CD1c-positive myeloid dendritic cell (primary cell): ENCODE measurements at regions not wholly inside any gene's neighbourhood (a gene's known extent, or its start where the extent isn't known, plus 50 kb on each side); places are given as distances from the start of the nearest gene placed in this dataset.
"Not testable (repeated sequence)": the region's sequence is repeated elsewhere in the genome, so short reads cannot be mapped to it uniquely, and the experiment has no call there.

Source experiments
- DNase-seq: peaks from one replicate; pipeline ENCODE4 v3.0.0-alpha.2; 2016; ENCODE audit errors: extremely low spot score

GRCh38 chr15:87477737-87478686 is 778.5 kb downstream of the NTRK3 start:
- no peak for DNase-seq

GRCh38 chr15:87477026-87477425 is 779.5 kb downstream of the NTRK3 start:
- DNase-seq, result no peak

- DNase-seq, result no peak
Observed at GRCh38 chr15:87470923-87471322, 785.6 kb downstream of the NTRK3 start.

GRCh38 chr15:87463956-87464355 is 792.6 kb downstream of the NTRK3 start:
- DNase-seq, result not testable (repeated sequence)

- no peak for DNase-seq
Observed at GRCh38 chr15:87461631-87462030, 794.9 kb downstream of the NTRK3 start.

- no peak for DNase-seq
Observed at GRCh38 chr15:87454860-87455259, 801.7 kb downstream of the NTRK3 start.

- DNase-seq, result no peak
Observed at GRCh38 chr15:87450314-87450713, 806.2 kb downstream of the NTRK3 start.

- no peak for DNase-seq
Observed at GRCh38 chr15:87439090-87439489, 817.4 kb downstream of the NTRK3 start.

GRCh38 chr15:87433871-87434270 is 822.7 kb downstream of the NTRK3 start:
- DNase-seq, result no peak

GRCh38 chr15:87429754-87430153 is 826.8 kb downstream of the NTRK3 start:
- no peak for DNase-seq

GRCh38 chr15:87420017-87420416 is 836.5 kb downstream of the NTRK3 start:
- no peak for DNase-seq

- DNase-seq, result no peak
Observed at GRCh38 chr15:87419344-87419743, 837.2 kb downstream of the NTRK3 start.

GRCh38 chr15:87416591-87417257 is 839.8 kb downstream of the NTRK3 start:
- DNase-seq, result no peak

- DNase-seq, result no peak
Observed at GRCh38 chr15:87408902-87409301, 847.6 kb downstream of the NTRK3 start.

GRCh38 chr15:87403973-87404372 is 852.6 kb downstream of the NTRK3 start:
- no peak for DNase-seq

GRCh38 chr15:87401973-87402372 is 854.6 kb downstream of the NTRK3 start:
- no peak for DNase-seq

GRCh38 chr15:87394676-87395075 is 861.9 kb downstream of the NTRK3 start:
- no peak for DNase-seq

- no peak for DNase-seq
Observed at GRCh38 chr15:87387766-87388165, 868.8 kb downstream of the NTRK3 start.

GRCh38 chr15:87374339-87374738 is 882.2 kb downstream of the NTRK3 start:
- DNase-seq, result no peak

- no peak for DNase-seq
Observed at GRCh38 chr15:87369269-87369668, 887.3 kb downstream of the NTRK3 start.

- no peak for DNase-seq
Observed at GRCh38 chr15:87368511-87368910, 888.0 kb downstream of the NTRK3 start.

GRCh38 chr15:87365186-87365585 is 891.4 kb downstream of the NTRK3 start:
- DNase-seq, result no peak

GRCh38 chr15:87362531-87362930 is 894.0 kb downstream of the NTRK3 start:
- no peak for DNase-seq
